Astrocyte (in vitro differentiated cells and primary cell): ENCODE measurements at regions not wholly inside any gene's neighbourhood (a gene's known extent, or its start where the extent isn't known, plus 50 kb on each side); places are given as distances from the start of the nearest gene placed in this dataset.

Experiments used
- CTCF ChIP-seq: IDR thresholded peaks from 2 replicates; pipeline ENCODE4 v1.5.1; 2011; ENCODE audit warnings: low read depth, mild to moderate bottlenecking, inconsistent platforms, low read length, moderate library complexity; ENCODE audit not compliant: insufficient read depth
- EZH2 ChIP-seq: IDR thresholded peaks from 2 replicates; pipeline ENCODE4 v1.6.1; 2012; ENCODE audit warnings: mild to moderate bottlenecking, low read length, inconsistent platforms; ENCODE audit not compliant: insufficient read depth

GRCh38 chr2:128502638-128503246, 184.1 kb upstream of the HS6ST1 start:
- TF ChIP-seq CTCF, result no peak
- TF ChIP-seq EZH2, result no peak
